ENCODE measurements at regions not wholly inside any gene's neighbourhood (a gene's known extent, or its start where the extent isn't known, plus 50 kb on each side); places are given as distances from the start of the nearest gene placed in this dataset.

DNA sequence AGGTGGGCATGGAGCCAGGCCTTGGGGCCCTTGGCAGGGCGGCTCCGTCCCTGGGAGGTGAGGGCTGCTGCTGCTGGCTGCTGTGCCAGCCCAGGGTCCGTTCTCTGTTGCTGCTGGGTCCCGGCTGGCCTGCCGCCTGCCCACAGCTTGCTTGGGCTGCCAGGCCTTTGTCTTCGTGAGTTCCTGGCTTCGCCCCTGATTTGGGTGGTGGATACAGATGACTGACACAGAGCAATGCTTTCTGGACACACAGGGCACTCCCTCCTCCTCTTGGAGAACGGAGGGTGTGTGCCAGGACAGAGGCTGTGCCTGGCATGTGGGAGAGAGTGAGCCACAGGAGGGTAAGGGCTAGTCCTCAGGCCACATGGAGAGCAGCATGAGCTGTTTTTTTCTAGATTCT, 166.1 kb downstream of the MACROH2A1 start:
- TF ChIP-seq, protein P1, sequence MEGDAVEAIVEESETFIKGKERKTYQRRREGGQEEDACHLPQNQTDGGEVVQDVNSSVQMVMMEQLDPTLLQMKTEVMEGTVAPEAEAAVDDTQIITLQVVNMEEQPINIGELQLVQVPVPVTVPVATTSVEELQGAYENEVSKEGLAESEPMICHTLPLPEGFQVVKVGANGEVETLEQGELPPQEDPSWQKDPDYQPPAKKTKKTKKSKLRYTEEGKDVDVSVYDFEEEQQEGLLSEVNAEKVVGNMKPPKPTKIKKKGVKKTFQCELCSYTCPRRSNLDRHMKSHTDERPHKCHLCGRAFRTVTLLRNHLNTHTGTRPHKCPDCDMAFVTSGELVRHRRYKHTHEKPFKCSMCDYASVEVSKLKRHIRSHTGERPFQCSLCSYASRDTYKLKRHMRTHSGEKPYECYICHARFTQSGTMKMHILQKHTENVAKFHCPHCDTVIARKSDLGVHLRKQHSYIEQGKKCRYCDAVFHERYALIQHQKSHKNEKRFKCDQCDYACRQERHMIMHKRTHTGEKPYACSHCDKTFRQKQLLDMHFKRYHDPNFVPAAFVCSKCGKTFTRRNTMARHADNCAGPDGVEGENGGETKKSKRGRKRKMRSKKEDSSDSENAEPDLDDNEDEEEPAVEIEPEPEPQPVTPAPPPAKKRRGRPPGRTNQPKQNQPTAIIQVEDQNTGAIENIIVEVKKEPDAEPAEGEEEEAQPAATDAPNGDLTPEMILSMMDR (IDR thresholded peaks at IDR 0.05): no peak
- TF ChIP-seq POLR2AphosphoS5 (IDR thresholded peaks at IDR 0.05): no peak
- TF ChIP-seq EP300 (IDR thresholded peaks at IDR 0.05; ENCODE audit: low read depth): no peak
- TF ChIP-seq POLR2A (IDR thresholded peaks at IDR 0.05): no peak
